Stromal cell of bone marrow (primary cell): ENCODE measurements at regions not wholly inside any gene's neighbourhood (a gene's known extent, or its start where the extent isn't known, plus 50 kb on each side); places are given as distances from the start of the nearest gene placed in this dataset.
A peak's percentile ranks its signal among the peaks of the same experiment; 100 is the strongest.

ENCODE experiments used
- DNase-seq: peaks from one replicate; pipeline ENCODE4 v3.0.0-alpha.2; 2012; ENCODE audit warnings: low read depth

DNA sequence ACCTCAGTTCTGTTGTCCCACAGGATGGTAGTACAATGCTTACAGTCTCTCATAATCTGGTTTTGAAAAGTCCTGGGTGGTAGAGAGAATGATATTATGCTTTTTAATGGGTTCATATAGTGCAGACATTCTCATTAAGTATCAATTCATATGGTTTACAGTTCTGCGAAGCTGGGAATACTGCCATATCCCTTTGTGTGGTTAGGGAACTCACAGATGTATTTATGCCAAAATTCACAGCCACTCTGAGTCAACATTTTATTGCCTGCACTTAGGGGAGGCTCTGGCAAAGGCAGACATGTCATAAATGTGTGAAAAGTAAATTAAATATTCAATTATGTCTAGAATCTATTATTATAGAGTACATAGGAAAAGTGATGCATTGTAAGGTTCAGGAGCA, 808.2 kb downstream of the SUCLG1 start:
- DNase-seq = peak; percentile 18

DNA sequence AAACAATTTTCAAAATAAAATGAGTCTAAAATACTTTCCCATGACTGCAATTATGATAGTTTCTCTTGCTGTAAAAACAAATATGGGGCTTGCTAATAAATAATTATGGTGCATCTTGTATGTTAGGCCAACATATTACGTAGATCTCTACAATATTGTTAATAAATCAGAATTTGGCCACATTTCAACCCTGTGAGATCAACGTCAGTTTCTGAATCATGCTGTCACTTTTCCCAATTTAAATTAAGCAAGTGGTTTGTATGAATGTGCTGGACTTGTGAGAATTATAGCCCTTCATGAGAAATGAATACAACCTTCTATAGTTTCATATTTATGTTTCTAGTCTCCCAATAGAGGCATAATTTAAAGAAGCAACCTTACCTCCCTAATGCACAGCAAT, 808.9 kb downstream of the SUCLG1 start:
- DNase-seq = no peak

DNA sequence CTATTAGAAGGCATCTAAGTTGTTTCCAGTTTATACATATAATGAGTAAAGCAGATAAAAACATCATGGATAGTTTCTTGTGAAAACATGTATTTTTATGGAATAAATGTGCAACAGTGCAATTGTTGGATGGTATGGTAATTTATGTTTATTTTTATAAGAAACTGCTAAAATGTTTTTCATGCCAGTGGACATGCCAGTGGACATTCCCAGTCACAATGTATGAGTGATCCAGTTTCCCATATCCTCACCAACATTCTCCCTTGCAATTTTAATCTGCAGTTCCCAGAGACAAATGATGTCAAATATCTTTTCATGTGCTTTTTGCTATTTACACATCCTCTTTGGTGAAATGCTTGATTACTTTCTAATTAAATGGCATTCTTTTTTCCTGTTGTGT, 818.6 kb downstream of the SUCLG1 start:
- no peak for DNase-seq

- DNase-seq = no peak
Measured at GRCh38 chr2:83633423-83633822, 825.7 kb downstream of the SUCLG1 start.

- no peak for DNase-seq
Measured at GRCh38 chr2:83630351-83630750, 828.7 kb downstream of the SUCLG1 start.

DNA sequence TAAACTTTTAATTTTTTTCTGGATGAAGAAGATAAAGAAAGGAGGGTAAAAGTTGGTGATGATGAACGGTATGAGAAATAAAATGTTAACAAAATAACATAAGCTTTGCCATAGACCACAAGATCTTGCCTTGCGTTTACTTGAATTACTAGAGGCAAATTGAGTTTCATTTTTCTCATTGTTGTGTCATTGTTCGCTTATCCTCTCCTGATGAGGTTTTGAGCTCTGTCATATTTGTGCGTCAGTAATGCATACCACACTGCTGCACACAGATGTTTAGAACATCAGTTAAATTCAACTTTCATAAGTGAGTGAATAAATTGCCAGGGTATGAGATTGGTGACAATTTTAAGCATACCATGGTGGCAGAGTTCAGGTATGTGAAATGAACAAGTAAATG, 843.6 kb downstream of the SUCLG1 start:
- DNase-seq = no peak

DNA sequence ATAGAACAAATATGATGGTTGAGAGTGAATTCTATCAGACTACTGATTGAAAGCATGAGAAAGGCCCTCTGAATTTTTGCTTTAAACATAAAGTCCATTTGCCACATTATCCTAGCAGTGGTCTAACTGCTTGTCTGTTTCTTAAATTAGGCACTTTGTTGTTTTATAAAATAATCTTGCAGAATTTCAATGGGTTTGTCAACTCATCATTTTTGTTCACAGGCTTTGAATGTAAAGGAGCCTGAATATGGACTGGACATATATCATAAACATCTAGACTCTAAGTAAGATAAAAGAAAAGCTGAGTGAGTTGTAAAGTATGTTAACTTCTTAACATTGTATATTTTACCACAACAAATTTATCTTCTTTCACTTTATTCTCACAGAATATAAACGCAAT, 845.9 kb downstream of the SUCLG1 start:
- DNase-seq = no peak

- DNase-seq = no peak
Measured at GRCh38 chr2:83602753-83603152, 856.3 kb downstream of the SUCLG1 start.

DNA sequence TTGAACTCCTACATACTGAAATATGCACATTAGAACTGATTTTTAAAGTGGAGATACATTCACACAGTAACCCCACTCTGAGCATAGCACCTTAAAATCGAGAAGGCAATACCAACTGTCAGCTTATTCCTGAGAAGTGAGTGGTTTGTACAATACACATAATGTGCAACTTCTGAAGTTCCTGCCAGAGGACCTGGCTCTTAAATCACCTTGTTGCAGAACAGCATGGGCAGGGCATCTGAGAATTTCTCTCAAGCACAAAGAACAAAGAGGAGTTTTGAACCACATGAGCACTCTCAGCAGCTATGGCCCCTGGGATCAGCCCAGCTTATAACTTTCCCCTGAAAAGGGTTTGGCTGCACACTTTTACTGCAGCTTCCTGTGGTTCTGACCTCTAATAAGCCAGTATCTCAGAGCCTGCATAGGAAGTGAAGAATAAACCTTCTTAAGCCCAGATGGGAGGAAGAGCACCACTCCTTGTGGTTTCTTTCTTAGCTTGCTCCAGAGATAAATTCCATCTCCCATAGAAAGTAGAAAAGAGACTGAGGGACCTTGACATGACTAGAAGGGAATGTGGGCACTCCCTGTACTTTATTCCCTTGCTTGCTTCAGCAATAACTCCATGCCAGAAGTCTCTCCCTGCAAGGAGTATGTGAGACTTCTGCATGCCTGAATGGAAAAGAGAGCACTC, 862.3 kb downstream of the SUCLG1 start:
- no peak for DNase-seq

GRCh38 chr2:83595926-83596325, 863.2 kb downstream of the SUCLG1 start:
- DNase-seq = no peak

DNA sequence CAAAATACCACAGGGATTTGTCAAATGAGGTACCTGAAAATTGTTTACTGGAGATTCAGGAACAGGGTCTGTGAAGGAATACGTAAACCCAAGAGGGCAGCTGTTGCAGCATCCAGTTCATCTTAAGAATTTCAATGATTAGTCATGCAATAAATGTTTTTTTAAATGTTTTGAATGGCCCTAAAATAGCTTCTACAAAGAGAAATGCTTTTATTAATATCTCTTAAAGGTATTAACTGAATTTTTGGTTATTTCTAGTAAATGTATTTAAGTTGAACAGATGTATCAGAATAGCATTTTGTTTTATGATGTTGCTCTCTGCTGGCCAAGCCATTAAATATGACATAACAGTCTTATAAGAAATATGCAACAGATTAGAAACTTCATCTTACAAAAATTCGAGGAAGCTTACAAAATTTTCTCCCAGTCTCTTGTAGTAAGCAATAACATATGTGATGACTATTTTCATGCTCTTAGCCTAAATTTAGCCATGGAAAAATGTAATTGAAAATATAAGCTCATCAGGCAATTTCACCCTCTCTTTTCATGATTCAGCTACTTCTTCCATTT, 863.9 kb downstream of the SUCLG1 start:
- DNase-seq = no peak

DNA sequence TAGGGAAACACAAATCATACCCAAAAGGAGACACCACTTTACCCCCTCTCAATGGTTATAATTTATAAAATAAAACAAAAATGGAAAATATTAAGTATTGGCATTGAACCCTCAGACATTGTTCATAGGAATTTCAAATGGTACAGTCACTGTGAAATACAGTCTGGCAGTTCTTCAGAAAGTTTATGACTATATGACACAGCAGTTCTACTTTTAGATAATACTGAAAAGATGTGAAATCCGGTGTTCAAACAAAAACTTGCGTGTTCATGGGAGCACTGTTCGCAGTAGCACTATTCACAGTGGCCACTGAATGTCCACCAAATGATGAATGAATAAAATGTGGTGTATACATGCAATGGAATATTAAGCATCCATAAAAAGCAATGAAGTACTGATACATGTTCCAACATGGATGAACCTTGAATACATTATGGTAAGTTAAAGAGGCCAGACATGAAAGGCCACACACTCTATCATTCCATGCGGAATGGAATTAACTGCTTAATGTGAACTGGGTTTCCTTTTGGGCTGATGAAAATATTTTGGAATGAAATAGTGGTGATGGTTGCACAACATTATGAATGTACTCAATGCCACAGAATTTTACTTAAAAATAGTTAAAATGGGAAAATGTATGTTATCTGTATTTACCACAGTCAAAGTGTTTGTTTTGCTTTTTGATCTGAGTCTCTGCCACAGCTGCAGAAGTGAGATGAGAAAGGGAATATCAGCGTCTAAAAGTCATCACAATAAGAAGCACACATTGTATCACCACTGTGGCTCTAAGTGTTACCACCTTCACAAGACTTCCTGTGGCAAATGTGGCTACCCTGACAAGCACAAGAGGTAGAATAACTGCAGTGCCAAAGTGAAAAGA, 864.6 kb downstream of the SUCLG1 start:
- no peak for DNase-seq

DNA sequence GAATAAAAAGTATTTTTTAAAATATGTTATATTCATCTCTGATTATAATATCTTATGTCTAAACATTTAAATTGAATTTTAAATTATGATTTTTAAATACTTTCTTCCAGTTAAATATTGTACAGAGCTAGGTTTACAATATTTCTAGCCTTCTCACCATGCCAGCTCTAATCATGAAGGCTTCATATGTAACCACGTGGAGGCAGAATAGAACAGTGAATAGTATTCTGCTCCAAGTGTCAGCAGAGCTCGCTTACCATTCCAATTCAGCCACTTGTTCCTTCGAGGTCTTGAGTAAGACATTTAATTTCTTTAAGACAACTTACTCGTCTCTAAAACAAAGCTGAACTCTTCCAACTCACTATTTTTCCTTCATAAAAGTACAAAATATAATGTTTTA, 871.8 kb downstream of the SUCLG1 start:
- DNase-seq = no peak

GRCh38 chr2:83585250-83585649, 873.8 kb downstream of the SUCLG1 start:
- no peak for DNase-seq

GRCh38 chr2:83584672-83585071, 874.4 kb downstream of the SUCLG1 start:
- DNase-seq = no peak

GRCh38 chr2:83582589-83582988, 876.5 kb downstream of the SUCLG1 start:
- no peak for DNase-seq

- no peak for DNase-seq
Measured at GRCh38 chr2:83579507-83579906, 879.6 kb downstream of the SUCLG1 start.

- no peak for DNase-seq
Measured at GRCh38 chr2:83578405-83578804, 880.7 kb downstream of the SUCLG1 start.

DNA sequence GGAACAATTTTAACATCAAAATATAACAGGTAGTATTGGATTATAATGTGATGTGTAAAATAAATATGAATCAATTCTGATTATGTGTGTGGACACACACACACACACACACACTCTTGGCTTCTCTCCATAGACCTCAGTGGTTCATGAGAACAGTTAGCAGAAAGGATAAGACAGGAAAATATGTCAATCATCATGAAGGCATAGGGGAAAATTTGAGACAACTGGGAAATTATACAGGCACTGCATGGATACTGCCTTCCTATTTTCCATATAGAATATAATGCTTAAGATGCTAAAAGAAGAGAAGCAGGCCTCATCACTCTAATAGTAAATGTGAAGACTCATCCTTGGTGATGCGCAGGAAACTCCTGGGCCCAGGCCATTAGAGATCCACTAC, 884.5 kb downstream of the SUCLG1 start:
- no peak for DNase-seq

- no peak for DNase-seq
Measured at GRCh38 chr2:83573060-83573459, 886.0 kb downstream of the SUCLG1 start.

- DNase-seq = no peak
Measured at GRCh38 chr2:83572400-83572799, 886.7 kb downstream of the SUCLG1 start.

- no peak for DNase-seq
Measured at GRCh38 chr2:83567551-83567950, 891.5 kb downstream of the SUCLG1 start.

DNA sequence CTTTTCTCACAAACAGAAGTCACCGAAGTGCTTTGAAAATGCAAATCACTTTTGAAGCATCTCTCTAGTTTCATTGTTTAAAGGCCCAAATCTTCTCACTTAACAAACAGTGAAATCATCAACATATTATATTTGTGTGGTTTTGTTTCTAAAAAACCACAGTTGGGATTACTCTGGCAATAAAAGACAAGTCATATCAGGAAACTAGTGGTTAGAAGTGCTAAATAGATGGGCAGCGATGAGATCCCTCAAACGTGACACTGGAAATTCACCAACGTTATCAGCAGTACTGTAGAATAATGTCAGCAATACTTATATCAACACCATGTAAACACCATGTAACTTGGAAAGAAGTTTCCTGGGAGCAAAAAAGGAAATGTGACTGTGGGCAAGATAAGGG, 893.5 kb downstream of the SUCLG1 start:
- no peak for DNase-seq
